ENCODE measurements at regions not wholly inside any gene's neighbourhood (a gene's known extent, or its start where the extent isn't known, plus 50 kb on each side); places are given as distances from the start of the nearest gene placed in this dataset.

DNA sequence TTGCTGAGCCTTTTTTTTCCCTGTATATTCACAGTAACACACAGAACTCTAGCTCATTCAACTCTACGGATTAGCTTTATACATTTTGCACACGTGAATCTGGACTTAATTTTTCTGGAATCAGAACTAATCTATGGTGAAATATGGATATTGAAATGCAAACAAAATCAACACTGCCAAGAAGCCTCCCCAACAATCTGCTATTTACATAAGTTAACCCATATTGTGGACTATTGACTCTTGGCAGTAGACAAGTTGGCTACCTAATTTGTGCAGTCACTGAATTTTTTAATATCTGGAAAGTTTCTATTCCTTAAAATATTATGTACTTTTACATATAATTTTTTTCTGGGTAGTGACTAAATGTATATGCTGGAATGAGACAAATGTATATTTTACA, 815.4 kb downstream of the PCDH17 start:
- TF ChIP-seq POLR2AphosphoS5 (IDR thresholded peaks at IDR 0.05; ENCODE audit: low read depth, low read length) (no peak), ZNF138 (CRISPR knock-in tag; IDR thresholded peaks at IDR 0.05; ENCODE audit: low read depth) (no peak), GABPA (IDR thresholded peaks at IDR 0.05; ENCODE audit: low read depth, low read length) (no peak), GABPA (CRISPR knock-in tag; IDR thresholded peaks at IDR 0.05; ENCODE audit: low read depth) (no peak), ZNF563 (CRISPR knock-in tag; IDR thresholded peaks at IDR 0.05) (no peak)
- TF ChIP-seq, protein P1, sequence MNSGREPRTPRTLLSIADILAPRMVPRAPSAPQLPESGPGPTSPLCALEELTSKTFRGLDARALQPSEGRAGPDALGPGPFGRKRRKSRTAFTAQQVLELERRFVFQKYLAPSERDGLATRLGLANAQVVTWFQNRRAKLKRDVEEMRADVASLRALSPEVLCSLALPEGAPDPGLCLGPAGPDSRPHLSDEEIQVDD (CRISPR knock-in tag; IDR thresholded peaks at IDR 0.05; ENCODE audit: borderline replicate concordance) = no peak

All from HepG2 (cell line).